Esophagus muscularis mucosa (tissue), 4 donors: ENCODE measurements at regions not wholly inside any gene's neighbourhood (a gene's known extent, or its start where the extent isn't known, plus 50 kb on each side); places are given as distances from the start of the nearest gene placed in this dataset.
"Not testable (repeated sequence)": the region's sequence is repeated elsewhere in the genome, so short reads cannot be mapped to it uniquely, and the experiment has no call there.

ENCODE experiments used
- CTCF ChIP-seq, 3 experiments: fragments of 200-600 bp in 2 of 3; fragments of 450-650 bp in 1 of 3; sonication (generic) in 2 of 3; IDR thresholded peaks; one replicate each; pipeline ENCODE4 v1.5.1; 2017 to 2019; ENCODE audit warnings: antibody characterized with exemption in 3 of 3, mild to moderate bottlenecking in 2 of 3, moderate library complexity in 1 of 3
- EP300 ChIP-seq: sonication (generic); formaldehyde crosslinking; IDR thresholded peaks from one replicate; pipeline ENCODE4 v1.6.1; 2017; ENCODE audit warnings: antibody characterized with exemption
- POLR2A ChIP-seq: fragments of 450-650 bp; IDR thresholded peaks from one replicate; pipeline ENCODE4 v1.6.1; 2017; ENCODE audit warnings: antibody characterized with exemption, moderate library complexity, mild to moderate bottlenecking, low read depth
- POLR2AphosphoS5 ChIP-seq, 2 donors: sonication (generic); formaldehyde crosslinking; IDR thresholded peaks; one replicate each; pipeline ENCODE4 v1.6.1; 2017; ENCODE audit warnings: antibody characterized with exemption in 2 of 2

- TF ChIP-seq CTCF (IDR thresholded peaks at IDR 0.05); POLR2A; POLR2AphosphoS5 (IDR thresholded peaks at IDR 0.05); EP300: not testable (repeated sequence)
Observed at GRCh38 chr17:22200187-22200586, 507.9 kb downstream of the KCNJ18 start.
